ENCODE measurements at regions not wholly inside any gene's neighbourhood (a gene's known extent, or its start where the extent isn't known, plus 50 kb on each side); places are given as distances from the start of the nearest gene placed in this dataset.

GRCh38 chr9:38269775-38270174 is 122.7 kb upstream of the ALDH1B1 start:
- FAIRE-seq (no peak), DNase-seq (ENCODE audit: insufficient read length) (no peak)
- TF ChIP-seq POLR2AphosphoS5 (IDR thresholded peaks at IDR 0.05; ENCODE audit: low read depth, low read length) (no peak), POLR2A (IDR thresholded peaks at IDR 0.05; ENCODE audit: low read depth, low read length) (no peak), TAF1 (IDR thresholded peaks at IDR 0.05; ENCODE audit: borderline replicate concordance, low read depth, low read length) (no peak)

- FAIRE-seq, result no peak
- no peak for TF ChIP-seq POLR2AphosphoS5 (IDR thresholded peaks at IDR 0.05; ENCODE audit: low read depth, low read length)
- no peak for TF ChIP-seq POLR2A (IDR thresholded peaks at IDR 0.05; ENCODE audit: low read depth, low read length)
- no peak for TF ChIP-seq TAF1 (IDR thresholded peaks at IDR 0.05; ENCODE audit: borderline replicate concordance, low read depth, low read length)
- no peak for DNase-seq (ENCODE audit: insufficient read length)
These were observed 129.0 kb upstream of the ALDH1B1 start for GRCh38 chr9:38263532-38263931.

GRCh38 chr9:38259519-38260218 is 132.8 kb upstream of the ALDH1B1 start:
- DNase-seq (ENCODE audit: insufficient read length) (no peak), FAIRE-seq (no peak)
- TF ChIP-seq POLR2AphosphoS5 (IDR thresholded peaks at IDR 0.05; ENCODE audit: low read depth, low read length), result no peak
- TF ChIP-seq POLR2A (IDR thresholded peaks at IDR 0.05; ENCODE audit: low read depth, low read length), result no peak
- no peak for TF ChIP-seq TAF1 (IDR thresholded peaks at IDR 0.05; ENCODE audit: borderline replicate concordance, low read depth, low read length)

- FAIRE-seq, result no peak
These were observed 133.4 kb upstream of the ALDH1B1 start for GRCh38 chr9:38259056-38259455.

GRCh38 chr9:38257626-38258215 is 134.8 kb upstream of the ALDH1B1 start:
- TF ChIP-seq TAF1 (IDR thresholded peaks at IDR 0.05; ENCODE audit: borderline replicate concordance, low read depth, low read length) (no peak), POLR2AphosphoS5 (IDR thresholded peaks at IDR 0.05; ENCODE audit: low read depth, low read length) (no peak), POLR2A (IDR thresholded peaks at IDR 0.05; ENCODE audit: low read depth, low read length) (no peak)
- FAIRE-seq, result no peak
- no peak for DNase-seq (ENCODE audit: insufficient read length)

More at GRCh38 chr9:38259056-38259455, 133.4 kb upstream of the ALDH1B1 start:
- no peak for TF ChIP-seq TAF1 (IDR thresholded peaks at IDR 0.05; ENCODE audit: borderline replicate concordance, low read depth, low read length)
- TF ChIP-seq POLR2A (IDR thresholded peaks at IDR 0.05; ENCODE audit: low read depth, low read length), result no peak
- no peak for DNase-seq (ENCODE audit: insufficient read length)

GRCh38 chr9:38256461-38256860 is 136.0 kb upstream of the ALDH1B1 start:
- DNase-seq (ENCODE audit: insufficient read length) (no peak), FAIRE-seq (no peak)
- TF ChIP-seq TAF1 (IDR thresholded peaks at IDR 0.05; ENCODE audit: borderline replicate concordance, low read depth, low read length), result no peak
- no peak for TF ChIP-seq POLR2AphosphoS5 (IDR thresholded peaks at IDR 0.05; ENCODE audit: low read depth, low read length)
- TF ChIP-seq POLR2A (IDR thresholded peaks at IDR 0.05; ENCODE audit: low read depth, low read length), result no peak

GRCh38 chr9:38255599-38255998 is 136.9 kb upstream of the ALDH1B1 start:
- no peak for TF ChIP-seq TAF1 (IDR thresholded peaks at IDR 0.05; ENCODE audit: borderline replicate concordance, low read depth, low read length)
- no peak for TF ChIP-seq POLR2A (IDR thresholded peaks at IDR 0.05; ENCODE audit: low read depth, low read length)
- no peak for TF ChIP-seq POLR2AphosphoS5 (IDR thresholded peaks at IDR 0.05; ENCODE audit: low read depth, low read length)
- DNase-seq (ENCODE audit: insufficient read length) (no peak), FAIRE-seq (no peak)

GRCh38 chr9:38254756-38255155 is 137.7 kb upstream of the ALDH1B1 start:
- DNase-seq (ENCODE audit: insufficient read length), result no peak
- TF ChIP-seq POLR2A (IDR thresholded peaks at IDR 0.05; ENCODE audit: low read depth, low read length), result no peak
- FAIRE-seq, result no peak

- FAIRE-seq (no peak), DNase-seq (ENCODE audit: insufficient read length) (no peak)
- no peak for TF ChIP-seq POLR2AphosphoS5 (IDR thresholded peaks at IDR 0.05; ENCODE audit: low read depth, low read length)
- TF ChIP-seq TAF1 (IDR thresholded peaks at IDR 0.05; ENCODE audit: borderline replicate concordance, low read depth, low read length), result no peak
- TF ChIP-seq POLR2A (IDR thresholded peaks at IDR 0.05; ENCODE audit: low read depth, low read length), result no peak
These were observed 138.4 kb upstream of the ALDH1B1 start for GRCh38 chr9:38254151-38254550.

- TF ChIP-seq POLR2A (IDR thresholded peaks at IDR 0.05; ENCODE audit: low read depth, low read length), result no peak
- no peak for TF ChIP-seq POLR2AphosphoS5 (IDR thresholded peaks at IDR 0.05; ENCODE audit: low read depth, low read length)
- no peak for TF ChIP-seq TAF1 (IDR thresholded peaks at IDR 0.05; ENCODE audit: borderline replicate concordance, low read depth, low read length)
- FAIRE-seq, result no peak
- no peak for DNase-seq (ENCODE audit: insufficient read length)
These were observed 139.3 kb upstream of the ALDH1B1 start for GRCh38 chr9:38253200-38253599.

GRCh38 chr9:38251036-38251860 is 141.3 kb upstream of the ALDH1B1 start:
- DNase-seq (ENCODE audit: insufficient read length), result no peak
- TF ChIP-seq TAF1 (IDR thresholded peaks at IDR 0.05; ENCODE audit: borderline replicate concordance, low read depth, low read length), result no peak
- TF ChIP-seq POLR2AphosphoS5 (IDR thresholded peaks at IDR 0.05; ENCODE audit: low read depth, low read length), result no peak
- no peak for TF ChIP-seq POLR2A (IDR thresholded peaks at IDR 0.05; ENCODE audit: low read depth, low read length)
- no peak for FAIRE-seq
